ENCODE measurements at regions not wholly inside any gene's neighbourhood (a gene's known extent, or its start where the extent isn't known, plus 50 kb on each side); places are given as distances from the start of the nearest gene placed in this dataset.
"Not testable (repeated sequence)": the region's sequence is repeated elsewhere in the genome, so short reads cannot be mapped to it uniquely, and the experiment has no call there.

DNA sequence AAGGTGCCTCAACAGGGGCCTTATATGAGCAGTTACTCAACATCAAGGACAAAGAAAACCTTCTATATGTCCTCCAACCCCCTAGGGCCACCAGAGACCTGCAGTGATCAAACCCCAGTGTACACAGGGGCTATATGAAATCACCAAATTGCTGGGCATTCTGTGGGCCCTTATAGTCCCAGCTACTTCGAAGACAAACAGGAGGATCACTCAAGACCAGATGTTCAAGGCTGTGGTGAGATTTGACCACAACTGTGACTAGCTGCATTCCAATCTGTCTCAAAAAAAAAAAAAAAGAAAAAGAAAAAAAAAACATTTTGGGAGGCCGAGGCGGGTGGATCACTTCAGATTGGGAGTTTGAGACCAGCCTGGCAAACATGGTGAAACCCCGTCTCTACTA lies 51.0 kb upstream of the PRB2 start:
- DNase-seq = no peak

DNA sequence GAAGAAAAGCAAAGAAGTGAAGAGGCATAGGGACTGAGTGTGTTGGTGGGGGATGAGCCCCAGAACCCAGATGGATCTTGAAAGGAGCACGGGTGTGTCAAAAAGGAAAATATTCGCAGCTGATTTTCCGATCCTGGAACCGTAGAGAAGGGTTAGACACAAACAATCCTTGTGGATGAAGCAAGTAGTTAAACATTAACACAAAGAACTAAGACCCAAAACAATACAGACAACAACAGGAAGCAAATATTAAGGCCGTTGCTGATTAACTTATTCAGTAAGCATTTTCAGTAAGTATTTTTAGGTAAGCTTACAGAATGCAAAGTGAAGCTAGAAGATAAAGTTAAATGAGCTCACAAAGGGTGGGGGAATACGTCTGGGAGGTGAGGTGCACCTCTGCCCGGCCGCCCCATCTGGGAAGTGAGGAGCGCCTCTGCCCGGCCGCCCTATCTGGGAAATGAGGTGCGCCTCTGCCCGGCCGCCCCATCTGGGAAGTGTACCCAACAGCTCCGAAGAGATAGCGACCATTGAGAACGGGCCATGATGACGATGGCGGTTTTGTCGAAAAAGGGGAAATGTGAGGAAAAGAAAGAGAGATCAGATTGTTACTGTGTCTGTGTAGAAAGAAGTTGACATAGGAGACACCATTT lies 62.8 kb upstream of the PRB2 start:
- no peak for DNase-seq

DNA sequence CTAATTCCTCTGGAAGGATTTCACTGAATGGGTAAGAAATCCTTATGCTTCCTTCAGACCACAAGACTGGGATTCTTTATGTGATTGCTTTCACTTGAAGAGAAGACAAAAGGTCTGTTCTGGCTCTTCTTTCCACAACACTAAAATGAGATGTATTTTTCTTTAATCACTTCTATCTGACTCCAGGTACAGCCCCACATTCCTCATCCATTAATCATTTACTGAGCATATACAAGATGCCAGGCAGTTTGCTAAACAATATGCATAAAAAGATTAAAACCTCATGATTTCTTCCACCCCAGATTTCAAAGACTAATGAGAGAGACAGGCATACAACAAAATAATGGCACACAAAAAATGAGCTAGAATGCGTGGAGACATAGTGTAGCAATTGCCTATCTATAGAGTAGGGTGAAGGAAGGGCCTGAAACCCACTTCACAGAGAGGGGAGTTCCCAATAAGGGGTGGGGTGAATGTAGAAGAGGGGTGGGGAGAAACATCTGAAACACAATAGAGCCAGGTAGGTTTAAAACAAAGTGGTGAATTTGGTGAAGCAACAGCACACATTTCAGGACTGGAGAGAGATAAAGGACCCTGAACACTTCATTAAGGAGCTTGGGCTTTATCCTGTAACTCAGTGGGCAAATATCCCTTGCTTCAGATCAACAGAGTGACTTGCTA lies 65.1 kb upstream of the PRB2 start:
- no peak for DNase-seq

DNA sequence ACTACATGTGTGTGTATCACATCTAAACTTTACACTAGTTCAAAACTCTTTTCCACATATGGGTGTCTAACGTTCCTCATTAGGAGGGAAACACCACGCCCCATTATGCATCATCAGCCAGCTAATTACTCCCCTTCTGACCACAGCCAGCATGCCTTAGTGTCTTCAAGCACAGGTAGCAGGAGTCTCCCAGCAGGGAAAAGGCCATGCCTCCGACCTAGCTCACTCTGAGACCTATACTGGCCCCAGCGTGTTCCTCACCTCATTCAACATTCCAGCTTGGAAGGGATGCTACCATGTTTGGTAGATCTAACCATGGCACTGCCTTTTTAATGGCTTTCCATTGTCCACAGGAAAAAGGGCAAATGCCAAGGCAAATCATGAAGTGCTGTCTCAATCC lies 66.1 kb upstream of the PRB2 start:
- DNase-seq = no peak

DNA sequence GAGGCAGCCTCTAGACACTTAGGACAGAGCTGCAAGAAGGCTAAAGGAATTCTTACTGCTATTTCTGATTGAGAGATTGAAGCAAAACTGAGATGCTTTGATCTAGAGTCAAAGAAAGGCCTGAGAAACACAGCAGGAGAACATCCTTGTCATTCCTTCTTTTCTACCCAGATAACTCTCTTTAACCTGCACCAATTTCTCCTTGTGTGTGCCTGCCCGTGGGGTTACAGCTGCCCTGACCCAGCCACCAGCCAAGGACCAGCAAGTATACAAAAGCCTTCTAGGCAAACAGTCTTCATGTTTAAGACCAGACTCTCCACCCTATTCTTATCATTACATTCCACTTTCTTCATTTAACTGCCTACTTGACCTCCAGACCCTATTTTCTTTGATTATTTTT lies 81.7 kb upstream of the PRB2 start:
- DNase-seq = no peak

DNA sequence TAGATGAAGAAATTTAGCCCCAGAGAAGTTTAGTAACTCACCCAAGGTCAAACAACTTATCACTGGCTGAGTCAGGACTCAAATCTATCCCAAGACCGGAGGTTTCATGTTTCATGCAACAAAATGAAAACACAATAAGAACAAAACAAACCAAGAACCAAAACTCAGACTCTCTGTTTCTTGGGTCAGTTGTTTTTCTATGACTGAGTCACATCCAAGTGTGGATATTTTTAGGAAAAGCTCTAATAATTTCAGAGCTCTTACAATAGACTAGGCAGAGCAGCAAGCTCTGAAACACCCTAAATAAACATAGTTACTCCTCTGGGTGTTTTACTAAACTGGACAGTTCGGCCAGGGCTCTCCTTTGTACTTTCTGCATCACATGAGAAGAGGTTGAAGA lies 87.6 kb upstream of the PRB2 start:
- no peak for DNase-seq

DNA sequence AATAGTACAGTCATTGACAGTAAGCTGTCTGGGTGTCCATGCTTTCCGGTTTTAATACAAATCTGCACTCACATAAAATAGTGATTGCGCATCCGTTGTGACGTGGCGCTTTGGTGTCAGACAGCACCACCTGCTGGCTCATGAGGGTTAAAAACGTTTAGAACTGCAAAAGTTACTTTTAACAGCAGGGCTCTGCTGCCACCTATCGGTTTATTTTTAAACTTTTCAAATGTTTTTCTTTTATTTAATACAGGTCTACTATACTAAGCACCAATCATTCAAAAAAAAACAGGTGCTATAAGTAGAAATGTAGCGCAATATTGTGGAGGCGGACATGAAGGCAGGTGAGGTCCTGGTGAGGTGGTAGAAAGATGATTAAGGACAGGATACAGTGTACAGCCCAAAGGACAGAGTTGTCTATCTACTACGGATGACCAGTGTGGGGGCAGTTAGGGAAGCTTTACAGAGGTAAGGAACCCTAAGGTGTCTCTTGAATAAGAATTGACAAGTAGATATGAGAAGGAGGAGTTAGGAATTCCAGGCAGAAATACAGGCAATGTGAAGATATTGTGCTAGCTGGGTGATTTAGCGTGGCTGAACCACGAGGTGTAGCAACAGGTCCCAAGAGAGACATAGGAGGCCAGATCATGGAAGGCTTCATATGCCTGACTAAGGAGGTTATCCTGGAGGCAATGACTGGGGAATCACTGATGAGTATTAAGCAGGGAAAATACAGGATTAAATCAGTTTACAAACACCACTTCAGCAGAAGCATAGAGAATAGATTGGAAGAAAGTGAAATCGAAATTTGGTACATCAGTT lies 91.5 kb upstream of the PRB2 start:
- peak; percentile 78 for DNase-seq

DNA sequence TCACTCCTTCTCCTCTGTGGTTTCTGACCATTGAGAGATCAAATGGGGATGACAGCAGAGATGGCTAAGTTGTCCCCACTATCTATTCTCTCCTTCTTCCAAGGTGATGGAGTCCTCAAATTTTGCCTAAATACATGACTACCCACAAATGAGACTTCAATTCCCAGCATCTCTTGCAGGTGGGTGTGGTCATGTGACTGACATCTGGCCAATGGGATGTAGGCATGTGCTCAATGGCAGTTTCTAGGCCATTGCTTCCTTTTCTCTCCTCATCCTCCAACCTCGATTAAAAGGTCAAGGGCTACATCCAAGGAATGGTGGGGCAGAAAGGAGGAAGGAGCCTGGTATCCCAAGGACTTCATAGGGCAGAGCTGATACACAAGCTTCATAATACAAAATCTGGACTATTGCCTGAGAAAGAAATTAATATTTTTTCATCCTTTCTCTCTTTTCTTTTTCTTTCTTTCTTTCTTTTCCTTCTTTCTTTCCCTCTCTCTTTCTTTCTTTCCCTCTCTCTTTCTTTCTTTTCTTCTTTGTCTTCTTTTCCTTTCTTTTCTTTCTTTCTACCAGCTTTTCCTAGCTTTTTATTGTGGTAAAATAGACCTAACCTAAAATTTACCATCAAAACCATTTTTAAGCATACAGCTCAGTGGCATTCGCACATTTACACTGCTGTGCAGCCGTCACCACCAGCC lies 100.9 kb upstream of the PRB2 start:
- DNase-seq = no peak

DNA sequence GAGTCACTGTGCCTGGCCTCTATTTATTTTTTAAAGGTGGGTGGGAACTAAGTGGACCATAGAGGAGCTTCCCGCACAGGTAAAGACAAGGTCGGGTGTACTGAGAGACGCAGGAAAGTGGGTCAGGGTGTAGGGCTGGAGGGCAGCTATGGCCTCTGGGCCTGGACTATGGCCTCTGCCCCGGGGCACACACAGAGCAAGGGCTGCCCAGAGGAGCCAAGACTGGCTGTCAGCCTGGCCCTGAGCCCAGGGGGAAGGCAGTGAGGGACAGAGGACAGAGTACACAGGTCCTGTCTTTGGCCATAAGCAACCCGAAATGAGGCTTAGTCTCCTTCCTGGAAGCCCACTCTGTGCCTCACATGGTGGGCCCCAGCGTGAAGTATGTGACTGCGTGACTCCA lies 102.1 kb upstream of the PRB2 start:
- DNase-seq = no peak

DNA sequence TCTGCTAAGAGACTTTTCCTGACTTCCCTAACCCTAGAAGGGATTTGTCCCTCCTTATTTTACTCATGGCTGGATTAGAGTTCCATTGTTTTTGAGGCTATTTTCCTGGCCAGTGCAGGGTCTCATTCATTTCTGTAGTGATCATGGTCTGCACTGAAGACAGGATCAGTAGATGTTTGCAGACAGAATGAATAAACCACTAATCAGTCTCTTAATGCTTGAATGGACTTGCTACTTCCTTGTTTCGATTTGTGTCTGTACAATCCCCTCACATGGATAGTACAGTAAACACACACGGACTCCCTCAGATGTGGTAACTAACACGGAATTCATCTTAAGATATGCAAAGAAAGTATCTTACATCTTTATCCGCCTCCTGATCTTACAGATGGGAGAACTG lies 102.6 kb upstream of the PRB2 start:
- DNase-seq = no peak

DNA sequence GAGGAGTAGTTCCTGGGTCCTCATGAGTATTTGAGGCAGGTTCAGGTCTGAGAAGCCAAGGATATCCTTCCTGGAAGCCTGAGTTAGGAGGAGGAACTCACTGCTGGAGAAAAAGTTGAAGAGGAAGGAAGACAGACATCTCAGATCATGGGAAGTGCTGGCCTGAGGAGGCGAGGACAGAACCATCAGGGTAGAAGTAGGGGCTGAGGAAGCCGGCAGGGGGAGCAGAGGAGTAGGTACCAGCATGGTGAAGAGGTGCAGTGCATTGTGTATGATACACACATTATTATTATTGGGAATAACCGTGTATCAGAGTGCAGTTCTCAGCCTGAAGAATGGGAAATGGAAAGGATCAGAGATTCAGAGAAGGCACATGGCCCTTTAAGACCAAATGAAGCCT lies 103.2 kb upstream of the PRB2 start:
- DNase-seq = not testable (repeated sequence)

DNA sequence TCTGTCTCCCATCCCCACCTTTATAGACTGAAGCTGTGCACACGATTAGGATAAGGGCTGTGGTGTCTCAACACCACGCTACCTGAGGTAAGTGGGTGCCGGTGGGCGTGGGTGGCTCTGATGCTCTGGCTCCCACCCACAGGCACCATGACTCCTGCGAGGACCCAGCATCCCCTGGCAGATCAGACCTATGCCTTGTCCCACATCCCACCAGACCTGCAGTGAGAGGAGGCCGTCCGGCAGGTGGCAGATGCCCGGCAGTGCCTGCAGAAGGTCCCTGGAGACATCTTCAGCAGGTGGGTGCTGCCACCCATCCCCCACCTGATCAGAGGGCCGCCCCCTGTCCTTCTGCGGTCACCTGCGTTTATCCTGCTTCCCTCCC lies 104.4 kb upstream of the PRB2 start:
- DNase-seq = no peak

DNA sequence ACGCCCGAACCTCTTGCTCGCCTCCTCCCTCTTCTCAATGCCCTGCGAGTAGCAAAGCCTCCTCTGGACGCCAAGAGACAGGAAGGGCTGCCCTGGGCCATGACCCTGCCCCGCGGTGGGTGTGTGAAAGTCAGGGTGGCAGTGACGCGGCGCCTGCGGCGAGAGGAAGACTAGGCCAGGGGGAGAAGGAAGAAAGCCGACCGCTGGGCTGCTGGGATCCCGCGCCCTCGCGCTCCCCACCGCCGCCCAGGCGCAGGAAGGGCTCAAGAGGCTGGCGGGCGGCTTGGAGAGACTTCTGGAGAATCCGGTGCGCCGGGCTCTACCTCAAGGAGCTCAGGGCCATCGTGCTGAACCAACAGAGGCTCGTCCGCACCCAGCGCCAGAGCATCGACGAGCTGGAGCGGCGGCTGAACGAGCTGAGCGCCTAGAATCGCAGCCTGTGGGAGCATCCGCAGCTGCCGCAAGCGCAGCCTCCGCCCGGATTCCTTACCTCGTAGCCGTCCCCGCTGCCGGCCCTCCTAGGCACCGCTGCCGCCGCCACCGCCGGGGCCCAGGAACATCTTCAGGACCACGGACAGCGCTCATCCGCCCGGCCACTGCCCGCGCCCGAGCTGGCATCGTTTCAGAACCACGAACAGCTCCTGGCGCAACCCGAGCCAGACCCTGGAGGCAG lies 105.0 kb upstream of the PRB2 start:
- DNase-seq = peak; percentile 70

DNA sequence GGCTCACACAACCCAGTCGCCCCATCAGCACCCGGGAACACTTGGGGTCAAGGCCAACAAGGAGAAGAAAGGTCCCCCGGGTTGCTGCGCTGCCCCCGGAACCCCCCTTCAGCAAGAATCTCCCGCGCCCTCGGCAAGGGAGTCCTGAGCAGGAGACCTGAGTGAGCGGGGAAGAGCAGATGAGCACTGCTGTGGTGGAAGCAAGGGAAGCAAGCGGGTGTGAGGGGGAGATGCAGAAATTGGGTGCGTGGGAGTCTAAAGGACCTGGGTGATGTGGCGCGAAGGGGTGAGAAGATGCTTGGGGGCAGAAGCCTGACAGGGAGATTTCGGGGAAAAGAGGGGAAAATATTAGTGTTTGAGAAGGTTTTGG lies 105.5 kb upstream of the PRB2 start:
- no peak for DNase-seq

DNA sequence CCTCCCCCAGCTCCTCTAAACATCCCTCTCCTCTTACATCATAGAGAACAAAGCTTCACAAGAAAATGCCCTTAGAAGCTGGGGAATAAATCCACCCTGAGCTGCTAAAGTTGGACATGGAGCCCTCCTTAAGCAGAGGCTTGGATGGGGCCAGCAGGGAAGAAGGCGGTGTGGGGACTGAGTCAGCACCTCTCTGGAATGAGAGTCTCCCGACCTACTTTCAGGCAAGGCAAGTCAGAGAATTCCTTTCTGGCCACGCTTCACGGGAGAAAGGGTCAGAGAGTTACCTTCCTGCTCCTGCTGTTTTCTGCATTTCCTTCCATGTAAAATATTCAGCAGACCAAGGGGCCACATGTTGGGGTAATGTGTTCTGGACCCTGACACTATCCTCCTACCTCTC lies 113.3 kb upstream of the PRB2 start:
- DNase-seq = no peak

DNA sequence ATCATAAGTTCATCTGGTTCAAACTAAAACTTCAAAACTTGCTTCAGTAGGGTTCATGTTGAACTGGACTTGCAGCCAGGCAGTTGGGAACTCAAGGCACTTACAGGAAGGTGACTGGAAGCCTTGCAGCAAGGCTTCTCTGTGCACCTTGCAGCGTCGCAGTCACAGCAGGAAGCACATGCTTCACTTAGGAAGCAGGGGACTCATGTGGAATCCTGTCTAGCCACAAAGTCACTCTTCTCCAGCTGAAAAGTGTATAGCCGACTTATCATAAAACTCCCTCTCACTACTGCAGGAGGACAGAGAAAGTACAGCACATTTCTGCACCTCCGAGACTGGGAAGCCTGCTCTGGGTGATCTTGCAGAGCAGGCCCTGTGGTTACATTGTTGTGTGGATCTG lies 114.0 kb upstream of the PRB2 start:
- no peak for DNase-seq

DNA sequence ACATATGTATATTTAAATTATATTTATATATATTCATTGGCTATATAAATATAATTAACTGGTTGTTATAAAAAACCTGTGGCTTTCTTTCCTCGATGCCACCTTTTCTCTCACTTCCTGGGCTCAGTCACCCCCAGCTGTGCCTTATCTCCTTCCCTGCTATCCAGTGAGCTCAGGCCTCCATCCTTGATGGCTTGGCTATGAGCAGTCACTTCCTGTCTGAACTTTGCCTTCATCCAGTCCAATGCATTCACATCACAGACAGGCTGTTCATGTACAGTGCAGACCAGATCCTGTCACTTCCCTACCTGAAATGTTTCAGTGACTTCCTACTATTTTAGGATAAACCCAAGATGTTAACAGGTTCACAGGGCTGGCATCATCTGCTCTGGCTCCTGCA lies 115.3 kb upstream of the PRB2 start:
- DNase-seq = no peak

DNA sequence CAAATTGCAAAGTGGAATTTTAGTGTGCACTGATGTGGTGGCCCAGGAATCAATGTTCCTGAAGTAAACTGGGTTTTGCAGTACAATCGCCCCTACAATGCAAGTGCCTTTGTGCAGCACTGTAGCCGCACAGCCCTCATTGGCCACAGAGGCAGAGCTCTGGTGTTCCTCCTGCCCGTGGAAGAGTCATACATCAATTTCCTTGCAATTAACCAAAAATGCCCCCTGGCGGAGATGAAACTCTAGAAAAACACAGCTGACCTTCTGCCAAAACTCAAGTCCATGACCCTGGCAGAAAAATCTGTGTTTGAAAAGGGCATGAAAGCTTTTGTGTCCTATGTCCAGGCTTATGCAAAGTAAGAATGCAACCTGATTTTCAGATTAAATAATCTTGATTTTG lies 117.9 kb upstream of the PRB2 start:
- no peak for DNase-seq

DNA sequence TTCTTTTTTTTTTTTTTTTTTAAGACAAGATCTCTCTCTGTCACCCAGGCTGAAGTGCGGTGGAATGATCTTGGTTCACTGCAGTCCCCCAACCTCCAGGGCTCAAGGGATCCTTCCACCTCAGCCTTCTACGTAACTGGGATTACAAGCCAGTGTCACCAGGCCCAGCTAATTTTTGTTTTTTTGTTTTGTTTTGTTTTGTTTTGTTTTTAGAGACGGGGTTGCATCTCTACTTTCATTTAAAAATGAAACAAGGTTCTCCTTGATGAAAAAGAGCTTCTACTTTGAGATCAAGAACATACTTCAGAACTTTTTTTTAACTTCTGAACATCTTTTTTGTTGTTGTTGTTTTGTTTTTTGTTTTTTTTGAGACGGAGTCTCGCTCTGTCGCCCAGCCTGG lies 121.7 kb upstream of the PRB2 start:
- DNase-seq = no peak

DNA sequence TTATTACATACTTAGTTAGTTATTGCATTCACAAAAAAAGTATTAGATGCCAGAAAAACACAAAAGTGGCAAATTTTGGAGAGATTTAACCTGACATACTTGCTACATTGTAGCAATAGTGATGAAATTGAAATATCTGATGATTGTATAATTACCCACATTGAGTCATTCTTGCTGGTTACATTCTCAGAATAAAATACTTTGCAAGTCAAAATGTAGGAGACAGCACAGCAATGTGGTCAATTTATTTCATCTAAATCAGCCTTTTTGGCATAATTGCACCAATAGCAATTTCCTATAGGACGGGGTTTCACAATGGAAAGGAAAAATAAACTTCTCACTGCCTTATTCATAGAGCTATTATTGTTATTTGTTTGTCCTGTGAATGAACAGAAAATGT lies 125.0 kb upstream of the ETV6 start:
- no peak for DNase-seq

DNA sequence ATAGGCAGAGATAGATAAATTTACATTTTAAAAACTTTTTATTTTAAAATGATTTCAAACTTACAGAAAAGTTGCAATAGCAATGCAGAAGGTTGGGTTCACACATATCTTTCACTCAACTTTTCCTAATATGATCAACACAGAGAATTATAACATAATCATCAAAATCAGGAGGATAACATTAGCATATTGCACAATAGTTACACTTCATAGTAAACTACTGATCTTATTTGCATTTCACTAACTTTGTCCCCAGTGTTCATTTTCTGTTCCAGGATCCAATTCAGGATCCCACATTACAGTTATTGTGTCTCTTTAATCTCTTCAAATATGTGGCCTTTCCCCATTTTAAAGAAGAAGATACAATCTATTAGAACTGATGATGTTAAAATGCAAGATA lies 115.4 kb upstream of the ETV6 start:
- no peak for DNase-seq

DNA sequence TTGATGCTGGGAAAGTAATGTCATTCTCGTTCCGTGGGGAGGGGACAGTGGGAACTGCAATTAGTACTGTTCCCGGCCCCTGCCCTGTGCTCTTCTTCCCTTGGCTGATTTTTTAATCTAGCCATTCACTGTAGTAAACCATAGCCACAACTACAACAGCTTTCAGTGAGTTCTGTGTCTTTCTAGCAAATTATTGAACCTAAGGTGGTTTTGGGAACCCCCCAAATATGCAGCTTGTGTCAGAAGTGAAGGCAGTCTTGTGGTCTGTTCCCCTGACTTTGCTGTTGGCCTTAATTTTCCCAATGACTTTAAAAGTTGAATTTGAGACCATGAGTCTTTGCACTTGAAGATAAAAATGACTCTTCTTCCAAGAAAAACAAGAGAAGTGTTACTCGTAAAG lies 114.3 kb upstream of the ETV6 start:
- no peak for DNase-seq

DNA sequence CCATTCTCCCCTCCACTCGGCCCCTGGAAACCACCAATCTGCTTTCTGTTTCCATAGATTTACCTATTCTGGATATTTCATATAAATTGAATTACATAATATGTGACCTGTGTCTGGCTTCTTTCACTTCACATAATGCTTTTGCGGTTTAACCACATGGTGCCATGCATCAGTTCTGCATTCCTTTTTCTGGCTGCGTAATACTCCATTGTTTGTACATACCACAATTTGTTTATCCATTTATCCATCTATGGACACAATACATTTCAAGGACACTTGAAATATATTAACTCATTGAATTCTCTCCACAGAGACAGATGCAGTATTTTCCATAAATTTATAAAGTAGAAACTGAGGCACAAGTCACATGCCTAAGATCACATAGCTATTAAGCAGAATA lies 110.3 kb upstream of the ETV6 start:
- DNase-seq = no peak
